ENCODE measurements at regions not wholly inside any gene's neighbourhood (a gene's known extent, or its start where the extent isn't known, plus 50 kb on each side); places are given as distances from the start of the nearest gene placed in this dataset.
A peak's percentile ranks its signal among the peaks of the same experiment; 100 is the strongest.

DNA sequence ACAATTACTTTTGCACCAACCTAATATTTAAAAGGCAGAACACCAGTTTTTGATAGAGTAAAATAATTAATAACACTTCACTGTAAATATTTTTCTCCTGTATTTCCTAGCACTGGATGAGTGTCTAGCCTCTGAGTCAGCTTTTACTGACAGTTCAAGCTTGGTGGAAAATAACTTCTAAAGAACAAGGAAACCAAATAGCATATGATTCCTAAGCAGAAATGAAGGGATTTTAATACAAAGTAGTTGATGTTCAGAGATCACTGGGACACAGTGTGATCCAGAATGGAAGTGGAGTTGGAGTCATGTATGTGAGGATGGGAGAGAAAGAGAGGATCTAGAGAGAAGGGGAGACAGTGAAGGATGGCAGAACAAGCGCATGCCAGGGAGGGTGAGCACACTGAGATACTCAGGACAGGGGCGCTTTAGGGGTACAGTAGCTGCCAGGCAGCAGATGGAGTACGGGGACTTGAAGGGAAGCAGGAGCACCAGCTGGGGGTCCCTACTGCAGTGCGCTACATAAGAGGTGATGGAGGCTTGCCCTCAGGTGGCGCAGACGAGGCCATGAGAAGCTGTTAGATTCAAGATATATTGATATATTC lies 117.9 kb upstream of the KLF6 start:
- Histone ChIP-seq H3K27me3 (no peaks in the 10 kb centered on the region), H3K27ac (no peak overlapping the region), H3K36me3 (no peaks in the 10 kb centered on the region), H3K4me3 (no peak overlapping the region), H3K9me3 (no peaks in the 10 kb centered on the region), H3K4me1 (peaks cover 0 to 10% of the 10 kb centered on the region in 2 donors)
- no peak for DNase-seq
- TF ChIP-seq, protein P1, sequence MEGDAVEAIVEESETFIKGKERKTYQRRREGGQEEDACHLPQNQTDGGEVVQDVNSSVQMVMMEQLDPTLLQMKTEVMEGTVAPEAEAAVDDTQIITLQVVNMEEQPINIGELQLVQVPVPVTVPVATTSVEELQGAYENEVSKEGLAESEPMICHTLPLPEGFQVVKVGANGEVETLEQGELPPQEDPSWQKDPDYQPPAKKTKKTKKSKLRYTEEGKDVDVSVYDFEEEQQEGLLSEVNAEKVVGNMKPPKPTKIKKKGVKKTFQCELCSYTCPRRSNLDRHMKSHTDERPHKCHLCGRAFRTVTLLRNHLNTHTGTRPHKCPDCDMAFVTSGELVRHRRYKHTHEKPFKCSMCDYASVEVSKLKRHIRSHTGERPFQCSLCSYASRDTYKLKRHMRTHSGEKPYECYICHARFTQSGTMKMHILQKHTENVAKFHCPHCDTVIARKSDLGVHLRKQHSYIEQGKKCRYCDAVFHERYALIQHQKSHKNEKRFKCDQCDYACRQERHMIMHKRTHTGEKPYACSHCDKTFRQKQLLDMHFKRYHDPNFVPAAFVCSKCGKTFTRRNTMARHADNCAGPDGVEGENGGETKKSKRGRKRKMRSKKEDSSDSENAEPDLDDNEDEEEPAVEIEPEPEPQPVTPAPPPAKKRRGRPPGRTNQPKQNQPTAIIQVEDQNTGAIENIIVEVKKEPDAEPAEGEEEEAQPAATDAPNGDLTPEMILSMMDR (IDR thresholded peaks at IDR 0.05 in 4 of 5, conservative IDR thresholded peaks at IDR 0.05 in 1 of 5), result no peak
- no peak for TF ChIP-seq POLR2A (IDR thresholded peaks at IDR 0.05)
- intact Hi-C loops (cut with DNase I; ENCODE audit: low total_unique reads), result loop anchor here (10.0 kb wide), 1 partner anchor 342 kb away; no protein-coding TSS in a partner anchor
- ATAC-seq, result no peak
- in situ Hi-C loops (cut with MboI; ENCODE audit: low sequenced_read_pairs in 4 of 4), result no loop called here

DNA sequence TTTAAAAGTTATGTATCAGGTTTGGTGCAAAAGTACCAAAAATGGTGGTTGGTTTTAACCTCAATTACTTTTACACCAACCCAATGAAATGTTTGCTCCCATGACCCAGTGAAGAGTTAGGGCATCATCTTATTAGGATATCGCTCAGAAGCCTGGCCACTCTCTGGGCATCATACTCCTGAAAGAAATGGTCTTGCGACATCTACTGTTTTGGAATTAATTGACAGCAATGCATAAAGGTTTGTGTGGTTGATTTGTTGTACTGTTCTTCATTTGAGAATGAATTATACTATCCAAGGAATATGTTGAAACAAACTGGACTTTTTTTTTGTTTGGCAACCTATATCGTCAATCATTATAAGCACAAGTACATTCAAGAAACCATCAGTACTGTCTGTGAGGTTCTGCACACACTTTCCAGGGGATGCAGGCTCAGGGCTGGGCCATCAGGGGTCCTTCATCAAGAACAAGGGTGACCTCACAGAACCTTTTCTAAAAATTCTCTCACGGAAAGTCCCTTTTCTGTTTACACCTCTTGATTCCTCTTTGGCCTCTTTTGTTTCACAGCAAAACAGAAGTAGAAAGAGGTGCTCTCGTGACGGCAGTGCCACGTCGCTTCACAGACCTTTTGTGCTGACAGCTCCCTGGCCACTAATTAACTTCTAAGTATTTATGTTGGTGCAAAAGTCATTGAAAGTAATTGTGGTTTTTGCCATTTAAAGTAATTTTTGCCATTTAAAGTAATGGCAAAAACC lies 117.2 kb upstream of the KLF6 start:
- in situ Hi-C loops (cut with MboI; ENCODE audit: low sequenced_read_pairs in 4 of 4) (no loop called here), intact Hi-C loops (cut with DNase I; ENCODE audit: low total_unique reads) (loop anchor here (10.0 kb wide), 1 partner anchor 343 kb away; no protein-coding TSS in a partner anchor)
- no peak overlapping the region for H3K27ac ChIP-seq
- TF ChIP-seq POLR2A (IDR thresholded peaks at IDR 0.05), result no peak
- TF ChIP-seq, protein P1 (IDR thresholded peaks at IDR 0.05 in 4 of 5, conservative IDR thresholded peaks at IDR 0.05 in 1 of 5), result no peak
- H3K36me3 ChIP-seq, result no peaks in the 10 kb centered on the region
- H3K4me1 ChIP-seq, result peaks cover 0 to 3% of the 10 kb centered on the region in 2 donors
- no peaks in the 10 kb centered on the region for H3K9me3 ChIP-seq
- DNase-seq (no peak), ATAC-seq (peak in 1 of 2 donors; percentile 33)
- H3K27me3 ChIP-seq, result no peaks in the 10 kb centered on the region
- H3K4me3 ChIP-seq, result no peak overlapping the region

DNA sequence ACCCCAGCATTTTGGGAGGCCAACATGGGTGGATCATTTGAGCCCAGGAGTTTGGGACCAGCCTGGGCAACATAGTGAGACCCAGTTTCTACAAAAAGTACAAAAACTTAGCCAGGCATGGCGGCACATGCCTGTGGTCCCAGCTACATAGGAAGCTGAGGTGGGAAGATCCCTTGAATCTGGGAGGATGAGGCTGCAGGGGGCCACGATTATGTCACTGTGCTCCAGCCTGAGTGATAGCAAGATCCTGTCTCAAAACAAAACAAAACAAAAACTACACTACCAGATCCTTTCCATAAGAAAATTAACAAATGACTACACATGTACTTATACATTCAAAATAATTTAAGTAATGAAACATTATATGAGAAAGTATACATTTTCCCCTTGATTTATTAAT lies 116.4 kb upstream of the KLF6 start:
- no peak for TF ChIP-seq POLR2A (IDR thresholded peaks at IDR 0.05)
- TF ChIP-seq, protein P1 (IDR thresholded peaks at IDR 0.05 in 4 of 5, conservative IDR thresholded peaks at IDR 0.05 in 1 of 5), result no peak
- H3K4me3 ChIP-seq, result no peak overlapping the region
- H3K27ac ChIP-seq, result no peak overlapping the region
- DNase-seq, result no peak
- intact Hi-C loops (cut with DNase I; ENCODE audit: low total_unique reads), result loop anchor here (10.0 kb wide), 1 partner anchor 343 kb away; no protein-coding TSS in a partner anchor
- ATAC-seq, result no peak
- no peaks in the 10 kb centered on the region for H3K4me1 ChIP-seq
- H3K36me3 ChIP-seq, result no peaks in the 10 kb centered on the region
- no peaks in the 10 kb centered on the region for H3K27me3 ChIP-seq
- in situ Hi-C loops (cut with MboI; ENCODE audit: low sequenced_read_pairs in 4 of 4), result no loop called here
- H3K9me3 ChIP-seq, result no peaks in the 10 kb centered on the region

DNA sequence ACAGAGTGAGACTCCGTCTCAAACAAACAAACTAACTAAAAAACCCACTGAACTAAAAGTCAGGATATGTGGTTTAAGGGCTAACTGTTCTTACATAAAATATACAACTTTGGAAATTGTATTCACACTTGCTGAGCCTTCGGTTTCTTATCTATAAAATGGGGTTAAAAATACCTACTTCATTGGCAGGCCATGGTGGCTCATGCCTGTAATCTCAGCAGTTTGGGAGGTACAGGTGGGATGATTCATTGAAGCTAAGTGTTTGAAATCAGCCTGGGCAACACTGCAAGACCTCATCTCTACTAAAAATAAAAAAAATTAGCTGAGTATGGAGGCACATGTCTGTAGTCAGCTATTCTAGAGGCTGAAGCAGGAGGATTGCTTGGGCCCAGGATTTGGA lies 115.4 kb upstream of the KLF6 start:
- Histone ChIP-seq H3K36me3 (no peaks in the 10 kb centered on the region), H3K27ac (no peak overlapping the region), H3K4me3 (no peak overlapping the region), H3K4me1 (no peaks in the 10 kb centered on the region), H3K9me3 (no peaks in the 10 kb centered on the region), H3K27me3 (no peaks in the 10 kb centered on the region)
- intact Hi-C loops (cut with DNase I; ENCODE audit: low total_unique reads) (loop anchor here (10.0 kb wide), 1 partner anchor 344 kb away; no protein-coding TSS in a partner anchor), in situ Hi-C loops (cut with MboI; ENCODE audit: low sequenced_read_pairs in 4 of 4) (no loop called here)
- ATAC-seq (no peak), DNase-seq (no peak)
- TF ChIP-seq, protein P1 (IDR thresholded peaks at IDR 0.05 in 4 of 5, conservative IDR thresholded peaks at IDR 0.05 in 1 of 5), result no peak
- TF ChIP-seq POLR2A (IDR thresholded peaks at IDR 0.05), result no peak
